Right lung (tissue), 2 donors: ENCODE measurements at regions not wholly inside any gene's neighbourhood (a gene's known extent, or its start where the extent isn't known, plus 50 kb on each side); places are given as distances from the start of the nearest gene placed in this dataset.

Experiments
- DNase-seq, 2 donors: peaks; one replicate each; pipeline ENCODE4 v3.0.0-alpha.2; 2013

- no peak for DNase-seq
These were observed 95.5 kb upstream of the ATP6AP2 start for GRCh38 chrX:40485102-40485826.

GRCh38 chrX:40484408-40485091 lies 96.2 kb upstream of the ATP6AP2 start:
- DNase-seq: no peak

GRCh38 chrX:40483502-40483901 lies 97.3 kb upstream of the ATP6AP2 start:
- DNase-seq: no peak

- DNase-seq: no peak
These were observed 100.9 kb upstream of the ATP6AP2 start for GRCh38 chrX:40479777-40480318.

GRCh38 chrX:40478474-40479065 lies 102.2 kb upstream of the ATP6AP2 start:
- DNase-seq: no peak

- no peak for DNase-seq
These were observed 103.8 kb upstream of the ATP6AP2 start for GRCh38 chrX:40476958-40477357.

GRCh38 chrX:40474645-40475044 lies 106.1 kb upstream of the ATP6AP2 start:
- DNase-seq: no peak

- DNase-seq: peak; percentile 29 to 36
These were observed 106.6 kb upstream of the ATP6AP2 start for GRCh38 chrX:40474205-40474626.

- DNase-seq: no peak
These were observed 107.1 kb upstream of the ATP6AP2 start for GRCh38 chrX:40473460-40474204.

- peak; percentile 77 to 79 for DNase-seq
These were observed 108.7 kb upstream of the ATP6AP2 start for GRCh38 chrX:40471965-40472648.

- no peak for DNase-seq
These were observed 109.8 kb upstream of the ATP6AP2 start for GRCh38 chrX:40470830-40471429.

- no peak for DNase-seq
These were observed 111.5 kb upstream of the ATP6AP2 start for GRCh38 chrX:40469316-40469715.

- DNase-seq: peak; percentile 29 to 41
These were observed 112.5 kb upstream of the ATP6AP2 start for GRCh38 chrX:40468033-40468846.

GRCh38 chrX:40467454-40467853 lies 113.3 kb upstream of the ATP6AP2 start:
- no peak for DNase-seq

- DNase-seq: no peak
These were observed 114.8 kb upstream of the ATP6AP2 start for GRCh38 chrX:40465735-40466551.

GRCh38 chrX:40462795-40463194 lies 118.0 kb upstream of the ATP6AP2 start:
- DNase-seq: no peak

GRCh38 chrX:40460926-40461325 lies 119.8 kb upstream of the ATP6AP2 start:
- DNase-seq: no peak

GRCh38 chrX:40459571-40460158 lies 121.1 kb upstream of the ATP6AP2 start:
- no peak for DNase-seq

- DNase-seq: no peak
These were observed 123.4 kb upstream of the ATP6AP2 start for GRCh38 chrX:40457406-40457805.
